SK-N-SH treated with all-trans-retinoic acid at 6 μM for 48 hours (cell line): ENCODE measurements at regions not wholly inside any gene's neighbourhood (a gene's known extent, or its start where the extent isn't known, plus 50 kb on each side); places are given as distances from the start of the nearest gene placed in this dataset.
A peak's percentile ranks its signal among the peaks of the same experiment; 100 is the strongest.

Experiments
- ATAC-seq: fragments of 200-7000 bp; cut with Tn5 transposase; 3 replicates; pipeline ENCODE4 v1.9.1; 2020; ENCODE audit warnings: mild to moderate bottlenecking, moderate library complexity
- ARNTL ChIP-seq: fragments of 450-650 bp; formaldehyde crosslinking; IDR thresholded peaks from 2 replicates; pipeline ENCODE4 v1.5.0; 2020; ENCODE audit warnings: low read depth, mild to moderate bottlenecking, moderate library complexity, borderline replicate concordance
- BACH2 ChIP-seq: fragments of 250-450 bp; sonication (Bioruptor Pico); IDR thresholded peaks from 2 replicates; pipeline ENCODE4 v1.9.0; 2021; ENCODE audit warnings: mild to moderate bottlenecking, borderline replicate concordance
- CSDC2 ChIP-seq: fragments of 250-450 bp; sonication (Bioruptor Pico); IDR thresholded peaks from 2 replicates; pipeline ENCODE4 v1.5.0; 2020; ENCODE audit warnings: mild to moderate bottlenecking, moderate library complexity
- ESRRG ChIP-seq: fragments of 250-450 bp; sonication (Bioruptor Pico); IDR thresholded peaks from 2 replicates; pipeline ENCODE4 v1.6.1; 2021; ENCODE audit warnings: mild to moderate bottlenecking
- GLIS3 ChIP-seq: fragments of 250-450 bp; sonication (Bioruptor Pico); IDR thresholded peaks from 2 replicates; pipeline ENCODE4 v1.5.0; 2020; ENCODE audit warnings: mild to moderate bottlenecking, moderate library complexity
- ISL1 ChIP-seq: fragments of 250-450 bp; sonication (Bioruptor Pico); IDR thresholded peaks from 2 replicates; pipeline ENCODE4 v2.1.2; 2022; ENCODE audit warnings: mild to moderate bottlenecking, moderate library complexity
- OSR1 ChIP-seq: fragments of 250-450 bp; sonication (Bioruptor Pico); IDR thresholded peaks from 2 replicates; pipeline ENCODE4 v1.8.0; 2022; ENCODE audit warnings: moderate library complexity, mild to moderate bottlenecking, inconsistent platforms
- PPARA ChIP-seq: fragments of 250-450 bp; sonication (Bioruptor Pico); IDR thresholded peaks from 2 replicates; pipeline ENCODE4 v1.5.0; 2020; ENCODE audit warnings: mild to moderate bottlenecking, borderline replicate concordance
- RARB ChIP-seq: fragments of 250-450 bp; sonication (Bioruptor Pico); IDR thresholded peaks from 2 replicates; pipeline ENCODE4 v1.8.0; 2021; ENCODE audit warnings: mild to moderate bottlenecking, moderate library complexity
- SNAI2 ChIP-seq: fragments of 250-450 bp; sonication (Bioruptor Pico); IDR thresholded peaks from 2 replicates; pipeline ENCODE4 v1.5.0; 2020; ENCODE audit warnings: mild to moderate bottlenecking, moderate library complexity
- TCF4 ChIP-seq: fragments of 250-450 bp; sonication (Bioruptor Pico); IDR thresholded peaks from 2 replicates; pipeline ENCODE4 v1.8.0; 2021; ENCODE audit warnings: mild to moderate bottlenecking, moderate library complexity, borderline replicate concordance
- TOX ChIP-seq: fragments of 250-450 bp; sonication (Bioruptor Pico); IDR thresholded peaks from 2 replicates; pipeline ENCODE4 v1.8.0; 2021; ENCODE audit warnings: mild to moderate bottlenecking, moderate library complexity, borderline replicate concordance
- ZC3H10 ChIP-seq: fragments of 250-450 bp; sonication (Bioruptor Pico); IDR thresholded peaks from 2 replicates; pipeline ENCODE4 v1.5.1; 2021; ENCODE audit warnings: mild to moderate bottlenecking, moderate library complexity
- ZFP3 ChIP-seq: fragments of 250-450 bp; sonication (Bioruptor Pico); IDR thresholded peaks from 2 replicates; pipeline ENCODE4 v1.5.0; 2020; ENCODE audit warnings: mild to moderate bottlenecking, moderate library complexity
- ZFP30 ChIP-seq: fragments of 450-650 bp; formaldehyde crosslinking; IDR thresholded peaks from 2 replicates; pipeline ENCODE4 v1.5.0; 2022; ENCODE audit warnings: mild to moderate bottlenecking, moderate library complexity
- ZNF565 ChIP-seq: fragments of 450-650 bp; formaldehyde crosslinking; conservative IDR thresholded peaks from 2 replicates; pipeline ENCODE4 v1.5.0; 2020; ENCODE audit warnings: low read depth, mild to moderate bottlenecking, moderate library complexity
- ZNF70 ChIP-seq: fragments of 450-650 bp; formaldehyde crosslinking; IDR thresholded peaks from 2 replicates; pipeline ENCODE4 v1.5.0; 2020; ENCODE audit warnings: mild to moderate bottlenecking, moderate library complexity
- ZNF8 ChIP-seq: fragments of 450-650 bp; formaldehyde crosslinking; IDR thresholded peaks from 2 replicates; pipeline ENCODE4 v1.5.0; 2020; ENCODE audit warnings: mild to moderate bottlenecking, moderate library complexity
- TF ChIP-seq, protein P1 (sequence below): fragments of 250-450 bp; sonication (Bioruptor Pico); IDR thresholded peaks from 2 replicates; pipeline ENCODE4 v1.5.1; 2021; ENCODE audit warnings: mild to moderate bottlenecking, moderate library complexity
- TF ChIP-seq, protein P2 (sequence below): fragments of 250-450 bp; sonication (Bioruptor Pico); IDR thresholded peaks from 2 replicates; pipeline ENCODE4 v1.5.1; 2020; ENCODE audit warnings: low read depth, mild to moderate bottlenecking, moderate library complexity
- TF ChIP-seq, protein P3 (sequence below): fragments of 250-450 bp; sonication (Bioruptor Pico); IDR thresholded peaks from 2 replicates; pipeline ENCODE4 v1.5.0; 2020; ENCODE audit warnings: mild to moderate bottlenecking, moderate library complexity
- TF ChIP-seq, protein P4 (sequence below): fragments of 250-450 bp; sonication (Bioruptor Pico); IDR thresholded peaks from 2 replicates; pipeline ENCODE4 v1.8.0; 2020; ENCODE audit warnings: mild to moderate bottlenecking, moderate library complexity, borderline replicate concordance
- TF ChIP-seq, protein P5 (sequence below): fragments of 250-450 bp; sonication (Bioruptor Pico); IDR thresholded peaks from 2 replicates; pipeline ENCODE4 v1.8.0; 2021; ENCODE audit warnings: low read depth, mild to moderate bottlenecking, moderate library complexity, borderline replicate concordance

DNA sequence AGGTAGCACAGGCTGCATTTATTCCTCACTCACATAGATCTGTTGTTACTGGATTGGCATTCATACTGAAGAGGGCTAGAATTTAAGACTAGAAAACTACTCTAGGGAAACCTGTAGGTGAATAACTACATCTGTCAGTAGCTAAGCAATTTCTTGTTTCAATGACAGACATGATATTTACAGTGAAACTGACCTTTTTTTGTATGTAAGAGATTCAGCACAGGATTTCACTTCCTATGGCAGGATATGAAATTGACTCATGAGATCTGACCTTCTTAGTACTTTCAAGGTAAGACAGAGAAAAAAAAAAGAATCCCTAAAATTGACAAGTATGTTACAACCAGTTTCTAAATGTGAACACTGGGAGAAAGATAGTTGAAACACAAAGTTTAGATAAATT is 189.8 kb upstream of the SLC16A7 start:
- TF ChIP-seq RARB (no peak), ZC3H10 (CRISPR knock-in tag) (no peak)

DNA sequence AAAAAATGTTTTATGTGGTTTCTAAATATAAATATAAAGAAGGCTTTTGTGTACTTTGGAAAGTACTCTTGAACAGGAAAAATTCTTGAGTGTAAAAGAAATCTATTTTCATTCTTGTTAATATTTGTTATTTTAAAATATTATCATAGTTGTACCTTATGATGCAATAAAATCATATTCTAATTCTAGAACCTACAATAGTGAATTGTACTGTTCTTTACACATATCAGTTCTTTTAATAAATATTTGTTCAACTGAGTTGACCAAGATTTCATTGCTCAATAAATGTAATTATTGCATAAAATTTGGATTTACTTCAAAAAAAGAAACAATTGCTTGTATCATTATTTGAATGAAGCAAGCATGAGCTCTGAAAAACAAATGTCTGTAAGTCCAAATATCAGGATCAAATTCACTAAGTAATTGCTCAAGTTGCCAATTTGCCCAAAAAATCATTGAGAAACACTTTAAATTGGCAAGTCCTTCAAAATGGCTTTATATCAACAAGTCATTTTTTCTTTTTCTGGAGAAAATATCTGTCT is 191.6 kb upstream of the SLC16A7 start:
- ATAC-seq = no peak
- TF ChIP-seq BACH2 (CRISPR knock-in tag) (no peak), OSR1 (CRISPR knock-in tag) (no peak), ISL1 (CRISPR knock-in tag) (no peak), PPARA (CRISPR knock-in tag) (no peak), ZNF8 (CRISPR knock-in tag) (no peak), ZNF565 (CRISPR knock-in tag) (no peak), ARNTL (no peak)
- TF ChIP-seq, protein P1, sequence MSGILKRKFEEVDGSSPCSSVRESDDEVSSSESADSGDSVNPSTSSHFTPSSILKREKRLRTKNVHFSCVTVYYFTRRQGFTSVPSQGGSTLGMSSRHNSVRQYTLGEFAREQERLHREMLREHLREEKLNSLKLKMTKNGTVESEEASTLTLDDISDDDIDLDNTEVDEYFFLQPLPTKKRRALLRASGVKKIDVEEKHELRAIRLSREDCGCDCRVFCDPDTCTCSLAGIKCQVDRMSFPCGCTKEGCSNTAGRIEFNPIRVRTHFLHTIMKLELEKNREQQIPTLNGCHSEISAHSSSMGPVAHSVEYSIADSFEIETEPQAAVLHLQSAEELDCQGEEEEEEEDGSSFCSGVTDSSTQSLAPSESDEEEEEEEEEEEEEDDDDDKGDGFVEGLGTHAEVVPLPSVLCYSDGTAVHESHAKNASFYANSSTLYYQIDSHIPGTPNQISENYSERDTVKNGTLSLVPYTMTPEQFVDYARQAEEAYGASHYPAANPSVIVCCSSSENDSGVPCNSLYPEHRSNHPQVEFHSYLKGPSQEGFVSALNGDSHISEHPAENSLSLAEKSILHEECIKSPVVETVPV = no peak

More for the DNA sequence above, 189.8 kb upstream of the SLC16A7 start:
- no peak for ATAC-seq

DNA sequence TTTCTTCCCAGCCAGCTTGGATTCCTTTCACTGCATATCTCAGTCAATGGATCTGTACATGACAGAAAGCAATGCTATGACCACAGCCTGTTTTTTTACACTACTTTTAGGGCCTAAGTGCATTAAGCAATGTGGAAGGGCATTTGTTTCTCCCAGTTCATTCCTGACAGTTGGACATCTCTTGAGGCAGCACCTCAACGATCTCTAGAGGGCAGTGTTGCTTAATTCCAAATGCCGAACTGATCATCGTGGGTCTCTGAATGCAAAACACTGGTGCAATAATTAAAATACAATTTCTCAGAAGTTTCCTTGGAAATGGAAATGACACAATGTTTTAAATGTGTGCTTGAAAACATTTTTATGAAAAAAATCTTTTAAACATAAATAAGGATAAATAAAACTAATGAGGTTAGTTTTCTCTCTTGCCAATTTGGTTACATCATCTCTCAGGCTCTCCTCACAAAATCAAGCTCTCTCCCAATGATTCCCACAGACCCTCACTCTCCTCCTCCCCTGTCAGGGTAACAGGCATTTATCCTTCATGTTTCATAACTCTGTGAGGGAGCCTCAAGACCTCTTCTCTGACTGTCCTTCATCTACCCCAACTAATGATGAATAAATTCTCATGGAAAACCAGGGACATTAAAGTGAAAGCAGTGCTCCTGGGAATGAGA is 192.4 kb upstream of the SLC16A7 start:
- TF ChIP-seq PPARA (CRISPR knock-in tag) = no peak
- no peak for TF ChIP-seq ZNF565 (CRISPR knock-in tag)
- TF ChIP-seq ZFP3 (CRISPR knock-in tag) = no peak
- TF ChIP-seq ISL1 (CRISPR knock-in tag) = no peak
- no peak for TF ChIP-seq CSDC2 (CRISPR knock-in tag)
- TF ChIP-seq, protein P2, sequence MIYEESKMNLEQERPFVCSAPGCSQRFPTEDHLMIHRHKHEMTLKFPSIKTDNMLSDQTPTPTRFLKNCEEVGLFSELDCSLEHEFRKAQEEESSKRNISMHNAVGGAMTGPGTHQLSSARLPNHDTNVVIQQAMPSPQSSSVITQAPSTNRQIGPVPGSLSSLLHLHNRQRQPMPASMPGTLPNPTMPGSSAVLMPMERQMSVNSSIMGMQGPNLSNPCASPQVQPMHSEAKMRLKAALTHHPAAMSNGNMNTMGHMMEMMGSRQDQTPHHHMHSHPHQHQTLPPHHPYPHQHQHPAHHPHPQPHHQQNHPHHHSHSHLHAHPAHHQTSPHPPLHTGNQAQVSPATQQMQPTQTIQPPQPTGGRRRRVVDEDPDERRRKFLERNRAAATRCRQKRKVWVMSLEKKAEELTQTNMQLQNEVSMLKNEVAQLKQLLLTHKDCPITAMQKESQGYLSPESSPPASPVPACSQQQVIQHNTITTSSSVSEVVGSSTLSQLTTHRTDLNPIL = no peak
- TF ChIP-seq RARB = no peak
- TF ChIP-seq, protein P3, sequence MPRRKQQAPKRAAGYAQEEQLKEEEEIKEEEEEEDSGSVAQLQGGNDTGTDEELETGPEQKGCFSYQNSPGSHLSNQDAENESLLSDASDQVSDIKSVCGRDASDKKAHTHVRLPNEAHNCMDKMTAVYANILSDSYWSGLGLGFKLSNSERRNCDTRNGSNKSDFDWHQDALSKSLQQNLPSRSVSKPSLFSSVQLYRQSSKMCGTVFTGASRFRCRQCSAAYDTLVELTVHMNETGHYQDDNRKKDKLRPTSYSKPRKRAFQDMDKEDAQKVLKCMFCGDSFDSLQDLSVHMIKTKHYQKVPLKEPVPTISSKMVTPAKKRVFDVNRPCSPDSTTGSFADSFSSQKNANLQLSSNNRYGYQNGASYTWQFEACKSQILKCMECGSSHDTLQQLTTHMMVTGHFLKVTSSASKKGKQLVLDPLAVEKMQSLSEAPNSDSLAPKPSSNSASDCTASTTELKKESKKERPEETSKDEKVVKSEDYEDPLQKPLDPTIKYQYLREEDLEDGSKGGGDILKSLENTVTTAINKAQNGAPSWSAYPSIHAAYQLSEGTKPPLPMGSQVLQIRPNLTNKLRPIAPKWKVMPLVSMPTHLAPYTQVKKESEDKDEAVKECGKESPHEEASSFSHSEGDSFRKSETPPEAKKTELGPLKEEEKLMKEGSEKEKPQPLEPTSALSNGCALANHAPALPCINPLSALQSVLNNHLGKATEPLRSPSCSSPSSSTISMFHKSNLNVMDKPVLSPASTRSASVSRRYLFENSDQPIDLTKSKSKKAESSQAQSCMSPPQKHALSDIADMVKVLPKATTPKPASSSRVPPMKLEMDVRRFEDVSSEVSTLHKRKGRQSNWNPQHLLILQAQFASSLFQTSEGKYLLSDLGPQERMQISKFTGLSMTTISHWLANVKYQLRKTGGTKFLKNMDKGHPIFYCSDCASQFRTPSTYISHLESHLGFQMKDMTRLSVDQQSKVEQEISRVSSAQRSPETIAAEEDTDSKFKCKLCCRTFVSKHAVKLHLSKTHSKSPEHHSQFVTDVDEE (CRISPR knock-in tag) = no peak
- TF ChIP-seq ZFP30 (CRISPR knock-in tag) = no peak
- TF ChIP-seq ZNF8 (CRISPR knock-in tag) = no peak
- TF ChIP-seq GLIS3 (CRISPR knock-in tag) = no peak
- TF ChIP-seq BACH2 (CRISPR knock-in tag) = no peak
- TF ChIP-seq ZNF70 (CRISPR knock-in tag) = no peak
- no peak for TF ChIP-seq ZC3H10 (CRISPR knock-in tag)
- peak; percentile 92 for ATAC-seq

DNA sequence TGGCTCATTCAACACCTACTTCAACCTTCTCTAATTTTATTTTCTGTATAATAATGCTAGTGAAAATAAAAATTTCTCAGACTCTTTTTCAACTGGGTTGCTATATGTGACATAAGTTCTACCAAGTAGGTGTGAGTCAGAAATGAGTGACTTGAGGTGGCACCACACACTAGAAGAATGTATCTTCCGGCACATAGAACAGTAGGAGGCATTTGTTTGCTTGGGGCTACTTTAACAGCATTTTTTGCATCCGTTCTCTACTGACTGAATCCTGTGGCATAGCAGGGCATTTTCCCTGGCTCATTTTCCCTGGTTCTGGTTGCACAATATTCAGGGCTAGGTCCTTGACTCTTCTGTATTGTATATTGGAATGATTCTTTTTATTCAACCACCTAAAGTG is 194.0 kb upstream of the SLC16A7 start:
- ATAC-seq = no peak
- no peak for TF ChIP-seq ZNF8 (CRISPR knock-in tag)
- TF ChIP-seq ZNF70 (CRISPR knock-in tag) = no peak
- no peak for TF ChIP-seq ARNTL
- no peak for TF ChIP-seq ESRRG (CRISPR knock-in tag)
- TF ChIP-seq ZFP3 (CRISPR knock-in tag) = no peak
- TF ChIP-seq ZFP30 (CRISPR knock-in tag) = no peak
- TF ChIP-seq ZNF565 (CRISPR knock-in tag) = no peak
- no peak for TF ChIP-seq PPARA (CRISPR knock-in tag)
- TF ChIP-seq GLIS3 (CRISPR knock-in tag) = no peak
- TF ChIP-seq, protein P4, sequence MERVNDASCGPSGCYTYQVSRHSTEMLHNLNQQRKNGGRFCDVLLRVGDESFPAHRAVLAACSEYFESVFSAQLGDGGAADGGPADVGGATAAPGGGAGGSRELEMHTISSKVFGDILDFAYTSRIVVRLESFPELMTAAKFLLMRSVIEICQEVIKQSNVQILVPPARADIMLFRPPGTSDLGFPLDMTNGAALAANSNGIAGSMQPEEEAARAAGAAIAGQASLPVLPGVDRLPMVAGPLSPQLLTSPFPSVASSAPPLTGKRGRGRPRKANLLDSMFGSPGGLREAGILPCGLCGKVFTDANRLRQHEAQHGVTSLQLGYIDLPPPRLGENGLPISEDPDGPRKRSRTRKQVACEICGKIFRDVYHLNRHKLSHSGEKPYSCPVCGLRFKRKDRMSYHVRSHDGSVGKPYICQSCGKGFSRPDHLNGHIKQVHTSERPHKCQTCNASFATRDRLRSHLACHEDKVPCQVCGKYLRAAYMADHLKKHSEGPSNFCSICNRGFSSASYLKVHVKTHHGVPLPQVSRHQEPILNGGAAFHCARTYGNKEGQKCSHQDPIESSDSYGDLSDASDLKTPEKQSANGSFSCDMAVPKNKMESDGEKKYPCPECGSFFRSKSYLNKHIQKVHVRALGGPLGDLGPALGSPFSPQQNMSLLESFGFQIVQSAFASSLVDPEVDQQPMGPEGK = no peak
- no peak for TF ChIP-seq TCF4 (CRISPR knock-in tag)
- no peak for TF ChIP-seq RARB
- TF ChIP-seq TOX (CRISPR knock-in tag) = no peak
- no peak for TF ChIP-seq ZC3H10 (CRISPR knock-in tag)
- TF ChIP-seq SNAI2 = no peak
- TF ChIP-seq, protein P5, sequence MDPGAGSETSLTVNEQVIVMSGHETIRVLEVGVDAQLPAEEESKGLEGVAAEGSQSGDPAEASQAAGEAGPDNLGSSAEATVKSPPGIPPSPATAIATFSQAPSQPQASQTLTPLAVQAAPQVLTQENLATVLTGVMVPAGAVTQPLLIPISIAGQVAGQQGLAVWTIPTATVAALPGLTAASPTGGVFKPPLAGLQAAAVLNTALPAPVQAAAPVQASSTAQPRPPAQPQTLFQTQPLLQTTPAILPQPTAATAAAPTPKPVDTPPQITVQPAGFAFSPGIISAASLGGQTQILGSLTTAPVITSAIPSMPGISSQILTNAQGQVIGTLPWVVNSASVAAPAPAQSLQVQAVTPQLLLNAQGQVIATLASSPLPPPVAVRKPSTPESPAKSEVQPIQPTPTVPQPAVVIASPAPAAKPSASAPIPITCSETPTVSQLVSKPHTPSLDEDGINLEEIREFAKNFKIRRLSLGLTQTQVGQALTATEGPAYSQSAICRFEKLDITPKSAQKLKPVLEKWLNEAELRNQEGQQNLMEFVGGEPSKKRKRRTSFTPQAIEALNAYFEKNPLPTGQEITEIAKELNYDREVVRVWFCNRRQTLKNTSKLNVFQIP = no peak
- no peak for TF ChIP-seq OSR1 (CRISPR knock-in tag)
- TF ChIP-seq ISL1 (CRISPR knock-in tag) = no peak
